ENCODE measurements at regions not wholly inside any gene's neighbourhood (a gene's known extent, or its start where the extent isn't known, plus 50 kb on each side); places are given as distances from the start of the nearest gene placed in this dataset.

- no peak for DNase-seq (ENCODE audit: low read depth in 2 of 2)
Measured at GRCh38 chr10:27451054-27451453, 53.0 kb upstream of the RAB18 start.

- no peak for DNase-seq (ENCODE audit: low read depth in 2 of 2)
Measured at GRCh38 chr10:27450225-27450624, 53.9 kb upstream of the RAB18 start.

- DNase-seq (ENCODE audit: low read depth in 2 of 2): no peak
Measured at GRCh38 chr10:27449571-27449970, 54.5 kb upstream of the RAB18 start.

- no peak for DNase-seq (ENCODE audit: low read depth in 2 of 2)
Measured at GRCh38 chr10:27448921-27449320, 55.2 kb upstream of the RAB18 start.

- no peak for DNase-seq (ENCODE audit: low read depth in 2 of 2)
Measured at GRCh38 chr10:27447540-27447939, 56.6 kb upstream of the RAB18 start.

- DNase-seq (ENCODE audit: low read depth in 2 of 2): no peak
Measured at GRCh38 chr10:27446091-27446918, 57.8 kb upstream of the RAB18 start.

GRCh38 chr10:27445070-27445469 lies 59.0 kb upstream of the RAB18 start:
- DNase-seq (ENCODE audit: low read depth in 2 of 2): no peak

- DNase-seq (ENCODE audit: low read depth in 2 of 2): no peak
Measured at GRCh38 chr10:27440478-27440877, 63.6 kb upstream of the RAB18 start.

- DNase-seq (ENCODE audit: low read depth in 2 of 2): no peak
Measured at GRCh38 chr10:27440021-27440420, 64.1 kb upstream of the RAB18 start.

GRCh38 chr10:27439101-27439500 lies 65.0 kb upstream of the RAB18 start:
- DNase-seq (ENCODE audit: low read depth in 2 of 2): no peak

- DNase-seq (ENCODE audit: low read depth in 2 of 2): no peak
Measured at GRCh38 chr10:27437775-27438174, 66.3 kb upstream of the RAB18 start.

GRCh38 chr10:27436710-27437109 lies 67.4 kb upstream of the RAB18 start:
- DNase-seq (ENCODE audit: low read depth in 2 of 2): no peak

GRCh38 chr10:27433976-27434375 lies 70.1 kb upstream of the RAB18 start:
- no peak for DNase-seq (ENCODE audit: low read depth in 2 of 2)

- no peak for DNase-seq (ENCODE audit: low read depth in 2 of 2)
Measured at GRCh38 chr10:27426948-27427467, 77.1 kb upstream of the RAB18 start.

- DNase-seq (ENCODE audit: low read depth in 2 of 2): no peak
Measured at GRCh38 chr10:27413831-27414348, 90.2 kb upstream of the RAB18 start.

GRCh38 chr10:27413387-27413786 lies 90.7 kb upstream of the RAB18 start:
- DNase-seq (ENCODE audit: low read depth in 2 of 2): no peak

GRCh38 chr10:27410153-27410552 lies 94.0 kb upstream of the RAB18 start:
- no peak for DNase-seq (ENCODE audit: low read depth in 2 of 2)

- DNase-seq (ENCODE audit: low read depth in 2 of 2): no peak
Measured at GRCh38 chr10:27407271-27407670, 96.8 kb upstream of the RAB18 start.

GRCh38 chr10:27399871-27400270 lies 104.2 kb upstream of the RAB18 start:
- no peak for DNase-seq (ENCODE audit: low read depth in 2 of 2)

GRCh38 chr10:27393961-27394360 lies 110.1 kb upstream of the RAB18 start:
- DNase-seq (ENCODE audit: low read depth in 2 of 2): no peak

- no peak for DNase-seq (ENCODE audit: low read depth in 2 of 2)
Measured at GRCh38 chr10:27392606-27393005, 111.5 kb upstream of the RAB18 start.

GRCh38 chr10:27391916-27392315 lies 112.2 kb upstream of the RAB18 start:
- no peak for DNase-seq (ENCODE audit: low read depth in 2 of 2)

GRCh38 chr10:27391325-27391724 lies 112.8 kb upstream of the RAB18 start:
- DNase-seq (ENCODE audit: low read depth in 2 of 2): no peak

Data from stimulated activated CD4-positive, alpha-beta T cell treated with anti-CD3 and anti-CD28 coated beads, Interleukin-1b, Interleukin-23, amount 100 ng/mL, for 4 hours (primary cell).